GM19372 (cell line): ENCODE measurements at regions not wholly inside any gene's neighbourhood (a gene's known extent, or its start where the extent isn't known, plus 50 kb on each side); places are given as distances from the start of the nearest gene placed in this dataset.
A peak's percentile ranks its signal among the peaks of the same experiment; 100 is the strongest.

Experiments
- ATAC-seq: cut with Tn5 transposase; IDR thresholded peaks from one replicate; pipeline ENCODE4 v1.9.1; 2021; ENCODE audit warnings: mild to moderate bottlenecking, low read depth, moderate library complexity; ENCODE audit not compliant: unreplicated experiment

DNA sequence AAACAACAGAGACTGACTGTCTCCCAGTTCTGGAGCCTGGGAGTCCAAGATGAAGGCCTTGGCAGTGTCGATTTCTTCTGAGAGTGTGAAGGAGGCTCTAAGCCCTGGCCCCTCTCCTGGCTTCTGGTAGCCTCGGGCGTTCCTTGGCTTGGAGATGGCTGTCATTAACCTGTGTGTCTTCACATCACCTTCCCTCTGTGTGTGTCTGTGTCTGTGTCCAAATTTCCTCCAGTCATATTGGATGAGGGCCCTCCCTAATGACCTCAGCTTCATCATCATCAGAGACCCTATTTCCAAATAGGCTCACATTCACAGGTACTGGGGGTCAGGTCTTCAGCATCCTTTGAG lies 138.3 kb downstream of the TOMM20 start:
- no peak for ATAC-seq

DNA sequence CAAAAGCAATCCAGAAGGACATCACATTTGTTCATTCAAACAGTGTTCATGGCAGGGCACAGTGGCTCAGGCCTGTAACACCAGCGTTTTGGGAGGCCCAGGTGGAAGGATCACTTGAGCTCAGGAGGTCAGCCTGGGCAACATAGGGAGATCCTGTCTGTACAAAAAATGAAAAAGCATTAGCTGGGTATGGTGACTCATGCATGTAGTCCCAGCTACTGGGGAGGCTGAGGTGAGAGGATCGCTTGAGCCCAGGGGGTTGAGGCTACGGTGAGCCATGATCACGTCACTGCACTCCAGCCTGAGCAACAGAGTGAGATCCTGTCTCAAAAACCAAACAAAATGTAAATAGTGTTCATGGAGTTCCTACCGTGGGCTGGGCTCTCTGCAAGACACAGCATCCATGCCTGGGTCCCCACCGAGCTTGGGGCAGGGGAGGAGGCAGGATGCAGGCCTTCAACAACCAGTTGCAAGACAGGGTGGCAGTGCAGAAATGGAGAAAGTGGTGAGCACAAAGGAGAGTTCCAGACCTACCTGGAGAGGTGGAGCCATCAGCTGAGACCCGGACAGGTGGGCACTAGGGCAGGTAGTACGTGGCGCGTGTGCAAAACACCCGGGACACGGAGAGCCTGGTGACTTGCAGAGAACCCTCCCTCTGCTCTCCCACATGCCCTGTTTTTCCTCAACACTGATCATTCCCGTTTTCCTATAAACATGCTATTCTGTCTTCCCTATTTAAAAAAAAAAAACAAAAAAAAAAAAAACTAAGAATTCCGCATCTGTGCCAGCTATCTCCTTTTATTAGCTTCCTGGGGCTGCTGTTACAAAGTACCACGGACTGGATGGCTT lies 138.9 kb downstream of the TOMM20 start:
- ATAC-seq: no peak

DNA sequence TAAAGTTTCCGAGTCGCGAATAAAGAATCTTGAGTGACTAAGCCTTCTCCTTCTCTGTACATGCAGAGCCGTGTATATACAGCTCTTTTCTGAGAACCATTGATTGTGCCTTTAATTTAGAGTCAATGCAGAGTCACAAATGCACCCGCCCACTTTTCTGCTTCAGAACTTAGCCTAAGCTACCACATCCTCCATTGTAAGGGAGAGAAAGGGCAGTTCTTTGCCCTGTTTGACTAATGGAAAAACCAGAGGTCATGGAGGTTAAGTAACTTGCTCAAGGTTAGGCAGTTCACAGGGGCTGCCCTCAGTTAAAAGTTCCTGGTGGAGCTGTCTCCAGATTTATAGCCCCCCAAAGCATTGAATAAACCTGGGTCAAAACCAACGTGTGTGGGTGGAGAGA lies 139.6 kb downstream of the TOMM20 start:
- no peak for ATAC-seq

DNA sequence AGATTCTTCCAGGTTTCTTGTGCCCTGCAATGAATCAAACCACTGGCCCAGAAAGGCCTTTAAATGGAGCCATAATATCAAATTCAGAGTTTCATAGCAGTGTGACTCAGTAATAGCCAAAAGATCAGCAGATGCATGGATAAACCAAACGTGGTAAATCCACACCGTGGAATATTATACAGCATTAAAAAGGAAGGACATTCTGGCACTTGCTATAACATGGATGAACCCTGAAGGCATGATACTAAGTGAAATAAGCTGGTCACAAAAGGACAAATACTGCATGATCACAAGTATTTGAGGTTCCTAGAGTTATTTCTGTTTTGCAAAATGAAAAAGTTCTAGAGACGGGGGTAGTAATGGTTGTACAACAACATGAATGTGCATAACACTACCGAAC lies 140.1 kb downstream of the TOMM20 start:
- ATAC-seq: no peak

DNA sequence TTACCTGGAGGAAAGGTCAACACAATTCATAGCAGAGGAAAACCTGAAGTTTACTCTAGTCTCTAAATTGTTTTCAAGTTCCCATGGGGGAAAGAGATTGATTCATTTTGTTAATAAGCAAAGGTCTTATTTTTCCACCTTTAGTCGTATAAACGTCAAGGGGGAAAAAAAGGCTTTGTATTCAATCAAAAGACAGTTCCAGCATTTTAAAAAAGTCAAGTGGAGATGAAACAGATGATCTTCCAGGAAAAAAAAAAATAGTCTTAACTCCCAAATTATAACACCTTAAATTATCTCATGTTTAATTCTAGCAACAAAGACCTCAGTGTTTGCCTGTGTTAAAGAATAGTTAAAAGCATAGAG lies 140.5 kb downstream of the TOMM20 start:
- no peak for ATAC-seq

DNA sequence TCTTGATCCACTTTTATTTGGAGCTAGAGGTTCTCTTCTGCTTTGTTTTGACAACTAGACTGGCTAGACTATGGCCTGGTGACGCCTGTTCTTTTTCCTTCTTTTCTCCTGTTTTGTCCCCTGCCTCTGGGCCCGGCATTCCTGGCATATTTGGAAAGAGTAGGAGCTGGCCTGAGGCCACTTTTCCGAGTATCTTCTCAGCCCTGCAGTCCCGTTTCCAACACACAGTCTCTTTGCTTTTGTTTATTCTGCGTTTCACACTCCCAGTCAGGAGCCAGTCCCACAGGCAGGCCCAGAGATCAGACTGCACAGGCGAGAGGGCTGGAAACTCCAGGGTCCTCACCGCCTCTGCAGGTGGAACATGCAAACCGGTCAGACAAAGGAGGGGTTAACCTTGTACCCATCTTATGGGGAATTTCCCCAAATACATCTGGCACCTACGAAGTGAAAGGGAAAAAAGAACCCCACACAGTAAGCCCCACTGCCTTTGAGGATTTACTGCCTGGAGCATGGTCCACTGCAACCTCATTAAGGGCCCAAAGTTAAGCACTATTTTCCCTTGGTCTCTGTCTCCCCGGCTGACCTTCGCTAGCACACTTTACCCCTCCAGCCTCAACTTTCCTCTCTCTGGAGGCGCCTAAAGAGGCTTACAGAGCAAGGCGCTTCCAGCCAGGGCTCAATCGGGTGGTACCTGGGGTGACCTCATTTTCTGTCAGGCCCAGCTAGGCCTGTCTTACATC lies 141.1 kb downstream of the TOMM20 start:
- ATAC-seq: no peak

DNA sequence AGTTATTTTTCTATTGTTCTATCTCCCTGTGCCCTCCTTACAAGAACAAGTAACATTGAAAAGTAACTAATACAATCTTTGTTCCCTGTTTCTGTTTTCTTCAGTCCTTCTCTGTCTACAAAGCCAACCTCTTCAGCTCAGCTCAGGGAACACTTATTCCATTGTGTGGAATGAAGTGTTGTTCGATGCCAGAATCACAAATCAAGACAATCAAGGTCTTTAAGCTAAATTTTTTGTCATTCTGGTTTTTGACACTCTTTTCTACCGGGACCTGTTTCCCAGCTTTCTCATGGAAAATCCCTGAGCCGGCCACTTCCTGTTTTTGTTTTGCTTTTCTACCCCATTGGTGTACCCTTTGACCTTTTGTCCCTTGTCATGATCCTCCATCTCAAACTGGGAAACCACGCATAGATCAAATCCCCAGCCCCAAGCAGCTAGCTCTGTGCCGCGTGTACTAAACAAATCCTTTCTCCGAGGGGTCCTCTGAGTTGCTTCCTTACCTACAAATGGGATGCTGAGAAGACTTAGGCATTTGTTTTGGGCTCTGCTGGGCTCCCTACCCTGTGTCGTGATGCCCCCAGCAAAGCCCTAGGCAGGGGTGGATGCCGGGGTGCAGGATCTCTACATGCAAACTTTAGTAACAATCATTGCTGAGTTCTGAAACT lies 141.8 kb downstream of the TOMM20 start:
- no peak for ATAC-seq

DNA sequence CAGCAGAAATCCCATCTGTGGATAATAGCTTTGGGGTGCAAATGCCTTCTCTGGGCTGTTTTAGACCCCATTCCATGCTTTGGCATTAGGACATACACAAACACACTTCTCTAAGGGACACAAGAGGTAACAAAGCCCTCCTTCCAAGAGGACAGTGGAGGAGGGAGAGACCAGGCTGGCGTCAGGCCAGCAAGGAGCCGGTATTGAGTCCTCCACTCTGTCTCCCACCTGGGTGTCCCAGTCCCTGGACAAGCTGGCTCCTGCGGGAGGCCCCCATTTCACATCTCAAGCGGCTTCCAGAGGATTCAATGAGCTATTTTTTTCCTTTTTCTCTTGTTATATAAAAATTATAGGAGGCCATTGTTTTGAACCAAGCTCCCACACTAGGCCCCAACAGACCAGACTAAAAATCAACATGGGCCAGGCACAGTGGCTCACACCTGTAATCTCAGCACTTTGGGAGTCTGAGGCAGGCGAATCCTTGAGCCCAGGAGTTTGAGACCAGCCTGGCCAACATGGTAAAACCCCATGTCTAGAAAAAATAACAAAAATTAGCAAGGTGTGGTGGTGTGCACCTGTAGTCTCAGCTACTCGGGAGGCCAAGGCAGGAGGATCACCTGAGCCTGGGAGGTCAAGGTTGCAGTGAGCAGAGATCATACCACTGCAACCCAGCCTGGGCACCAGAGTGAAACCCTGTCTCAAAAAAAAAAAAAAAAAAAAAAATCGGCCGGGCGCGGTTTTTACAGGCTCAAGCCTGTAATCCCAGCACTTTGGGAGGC lies 142.9 kb downstream of the TOMM20 start:
- ATAC-seq: no peak

DNA sequence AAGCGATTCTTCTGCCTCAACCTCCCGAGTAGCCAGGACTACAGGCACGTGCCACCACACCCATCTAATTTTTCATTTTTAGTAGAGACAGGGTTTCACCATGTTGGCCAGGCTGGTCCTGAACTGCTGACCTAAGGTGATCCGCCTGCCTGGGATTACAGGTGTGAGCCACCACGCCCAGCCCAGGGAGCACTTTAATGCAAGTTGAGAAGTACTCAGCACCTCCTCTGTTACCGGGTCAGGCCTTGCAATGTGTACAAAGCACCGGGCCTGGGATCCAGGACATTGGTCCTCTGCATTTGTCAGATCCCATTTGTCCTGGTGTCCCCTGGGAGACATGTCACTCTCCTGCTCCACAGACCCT lies 143.6 kb downstream of the TOMM20 start:
- ATAC-seq: no peak

DNA sequence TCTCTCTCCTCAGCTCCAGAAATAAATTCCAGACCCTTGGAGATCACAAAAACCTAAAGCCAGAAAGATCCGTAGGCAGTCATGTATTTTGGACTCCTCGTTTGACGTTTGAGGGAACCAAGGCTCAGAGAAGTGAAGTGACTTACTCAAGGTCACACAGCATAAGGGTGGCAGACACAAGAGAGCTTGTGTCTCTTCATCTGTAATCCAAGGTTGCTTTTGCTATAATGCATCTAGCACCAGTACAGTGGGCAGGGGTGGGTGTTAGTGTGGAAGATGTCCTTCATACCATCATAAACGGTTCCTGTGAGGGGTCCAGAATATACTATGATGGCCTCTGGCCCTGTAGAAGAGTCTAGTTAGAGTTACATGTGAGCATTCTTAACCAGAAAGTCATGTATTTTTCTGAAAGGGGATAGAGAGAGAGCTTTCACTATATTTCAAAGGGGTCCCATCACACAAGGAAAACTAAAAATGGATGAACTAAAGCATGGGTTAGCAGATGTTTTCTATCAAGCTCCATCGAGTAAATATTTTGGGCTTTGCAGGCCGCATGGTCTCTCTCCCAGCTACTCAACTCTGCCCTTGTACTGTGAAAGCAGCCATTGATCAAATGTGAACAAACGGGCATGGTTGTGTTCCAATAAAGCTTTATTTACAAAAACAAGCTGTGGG lies 144.9 kb downstream of the TOMM20 start:
- no peak for ATAC-seq

DNA sequence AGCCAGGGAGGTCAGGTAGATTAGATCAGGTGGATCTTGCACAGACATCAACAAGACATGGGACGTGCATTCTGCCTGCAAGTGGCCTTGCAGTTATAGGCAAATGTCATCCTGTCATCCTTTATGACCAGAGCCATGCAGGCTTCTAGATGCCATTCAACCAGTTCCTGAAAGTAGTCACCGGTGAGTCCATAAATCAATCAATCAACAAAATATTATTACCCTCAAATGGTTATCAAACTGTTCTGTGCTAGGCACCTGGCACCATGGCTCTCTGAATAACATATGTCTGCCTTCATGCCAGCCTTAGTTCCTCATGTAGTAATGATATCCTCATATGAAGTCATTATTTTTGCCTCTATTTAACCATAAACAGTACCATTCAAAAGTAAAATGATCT lies 146.9 kb downstream of the TOMM20 start:
- ATAC-seq: no peak

DNA sequence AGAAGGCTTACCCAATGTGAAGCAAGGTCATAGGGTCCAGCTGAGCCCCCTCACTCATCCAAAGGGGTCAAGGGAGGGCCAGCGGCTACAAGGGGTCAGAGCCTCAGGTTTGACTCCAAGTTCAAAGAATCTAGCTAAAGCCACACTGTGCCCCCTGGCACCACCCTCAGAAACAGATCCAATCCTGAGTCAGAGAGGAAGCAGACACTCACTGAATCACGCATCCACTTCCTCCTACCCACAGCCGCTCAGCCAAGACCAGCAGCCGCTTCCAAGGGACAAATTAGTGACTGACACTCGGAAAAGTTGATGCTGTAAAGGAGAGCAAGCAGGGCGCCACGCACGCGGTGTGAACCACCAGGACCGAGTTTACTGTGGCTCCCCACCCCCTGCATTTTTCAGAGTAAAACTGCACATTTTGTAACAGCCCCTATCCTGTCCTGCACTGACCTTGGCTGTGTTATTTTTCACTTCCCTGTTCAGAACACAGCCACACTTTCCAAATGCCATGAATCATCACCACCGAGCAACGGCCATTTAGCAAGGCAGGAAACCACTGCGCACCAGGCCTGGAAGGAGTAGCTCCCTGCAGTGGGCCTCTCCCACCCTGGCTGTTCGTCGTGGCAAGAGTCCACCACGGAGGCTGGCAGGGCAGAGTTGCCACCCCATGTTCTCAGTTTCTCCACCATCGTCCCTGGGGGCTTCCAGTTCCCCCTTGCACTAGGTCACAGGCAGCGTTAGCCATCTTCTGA lies 147.8 kb downstream of the TOMM20 start:
- ATAC-seq: peak; percentile 35

DNA sequence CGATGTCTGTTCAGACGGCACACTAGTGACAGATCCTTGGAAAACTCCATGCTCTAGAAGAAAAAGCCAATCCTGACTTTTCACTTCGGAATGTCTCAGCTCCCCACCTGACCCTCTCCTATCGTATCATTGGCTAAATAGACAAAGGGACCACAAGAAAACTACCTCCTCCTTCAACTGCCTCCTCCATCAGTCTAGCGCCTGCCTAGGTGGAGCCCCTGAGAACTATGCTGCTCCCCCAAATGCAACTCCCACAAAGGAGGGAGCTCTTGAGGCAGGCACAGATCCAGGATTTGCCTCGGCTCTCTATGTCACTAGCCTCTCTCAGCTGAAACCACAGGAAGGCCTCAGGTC lies 148.4 kb downstream of the TOMM20 start:
- no peak for ATAC-seq

DNA sequence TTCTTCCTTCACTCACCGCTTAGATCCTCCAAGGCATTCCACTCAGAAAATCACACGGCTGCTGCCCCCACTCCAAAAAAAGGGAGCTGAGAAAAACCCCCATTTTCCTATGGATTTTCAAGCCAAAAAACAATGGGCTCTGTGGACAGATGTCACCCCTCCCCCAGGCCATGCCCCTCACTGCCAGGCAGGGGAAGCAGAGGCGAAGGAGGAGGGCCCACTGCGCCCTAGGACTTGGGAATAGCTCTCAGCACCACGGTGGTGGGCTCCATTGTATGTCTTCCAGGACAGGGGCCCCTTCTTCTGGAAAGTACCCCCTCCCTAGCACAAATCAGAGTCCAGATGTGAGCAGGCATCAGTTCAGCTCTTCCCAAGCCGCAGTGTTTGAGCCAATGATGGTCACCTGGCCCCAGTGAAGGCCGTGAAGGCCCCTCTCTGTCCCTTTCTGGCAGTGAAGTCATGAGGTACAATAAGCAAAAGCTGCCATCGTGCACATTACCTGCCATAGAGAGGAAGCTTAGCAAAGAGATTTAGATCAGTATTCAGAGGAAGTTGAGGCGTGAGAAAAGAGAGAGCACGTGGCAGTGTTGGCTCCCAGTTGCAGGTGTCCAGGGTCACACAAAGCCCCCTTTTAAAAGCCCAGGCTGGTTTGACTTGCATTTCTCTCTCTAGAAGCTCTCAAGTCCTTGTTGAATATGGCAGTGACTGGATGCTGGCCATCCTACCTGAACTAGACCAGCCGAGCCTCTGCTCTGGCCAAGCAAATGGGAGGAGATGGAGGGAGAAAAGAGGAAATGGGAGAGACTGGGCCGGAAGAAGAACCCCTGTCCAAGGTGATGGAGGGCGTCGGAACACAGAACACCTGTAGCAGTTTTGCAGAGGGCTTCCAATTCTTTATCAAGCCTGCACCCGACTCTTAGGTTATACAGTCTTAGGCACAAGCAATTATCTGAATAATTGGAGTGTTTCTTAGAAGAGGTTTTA lies 149.0 kb downstream of the TOMM20 start:
- no peak for ATAC-seq

DNA sequence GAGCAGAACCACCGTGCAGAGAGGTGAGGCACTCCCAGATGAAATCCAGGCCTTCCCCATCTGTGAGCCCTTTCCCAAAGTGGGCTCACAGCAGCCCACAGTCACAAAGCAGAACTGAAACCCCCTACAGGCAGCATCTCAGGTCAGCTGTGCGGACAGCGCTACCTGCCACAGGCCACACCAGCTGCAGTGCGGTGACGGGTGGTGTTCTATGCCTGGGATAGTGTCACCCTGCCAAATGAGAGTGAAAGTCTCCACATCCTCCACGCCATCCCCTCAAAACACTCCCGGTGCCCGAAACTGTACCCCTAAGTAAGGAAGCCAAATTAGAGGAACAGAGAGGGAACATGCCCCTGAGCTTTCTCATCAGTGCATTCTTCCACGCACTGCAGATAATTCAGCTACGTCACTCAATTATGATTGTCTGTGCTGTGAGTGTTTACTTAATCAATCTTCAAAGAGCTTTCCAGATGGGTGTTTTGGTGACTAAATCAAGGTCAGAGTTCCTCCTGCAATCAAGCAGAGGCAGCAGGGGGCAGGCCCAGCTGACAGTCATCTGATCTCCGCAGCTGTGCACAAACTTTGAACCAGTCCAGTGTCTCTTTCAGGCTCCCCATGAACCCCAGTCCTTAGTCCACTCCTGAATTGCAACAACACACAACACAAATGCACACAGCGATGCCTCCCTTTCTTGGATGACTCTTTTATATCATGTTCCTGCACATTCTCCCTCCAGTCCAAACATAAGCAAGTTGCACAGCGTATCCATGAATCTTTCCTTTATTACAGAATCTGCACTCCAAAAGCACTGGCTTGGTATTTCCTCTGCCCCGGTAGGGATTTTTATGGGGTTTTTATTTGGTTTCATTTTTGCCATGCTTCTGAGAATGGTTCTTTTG lies 150.0 kb downstream of the TOMM20 start:
- peak; percentile 63 for ATAC-seq

DNA sequence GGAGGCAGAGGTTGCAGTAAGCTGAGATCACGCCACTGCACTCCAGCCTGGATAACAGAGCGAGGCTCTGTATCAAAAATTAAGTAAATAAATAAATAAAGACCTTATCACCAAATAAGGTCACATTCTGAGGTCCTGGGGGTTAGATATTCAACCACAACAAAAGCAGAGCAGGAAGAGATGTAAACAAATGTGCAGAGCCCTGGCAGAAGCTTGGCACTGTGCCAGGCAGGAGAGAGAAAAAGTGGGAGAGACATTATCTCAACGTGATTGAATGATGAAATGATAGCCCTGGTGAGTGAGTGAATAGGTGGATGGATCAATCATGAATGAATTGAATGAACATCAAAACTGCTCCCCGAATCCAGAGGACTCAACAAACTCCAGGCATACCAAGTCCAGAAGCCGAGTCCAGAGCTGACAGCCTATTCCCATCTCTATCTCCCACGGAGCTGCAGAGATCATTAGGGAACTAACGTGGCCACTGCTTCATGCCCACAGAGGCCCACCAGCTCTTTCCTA lies 150.7 kb downstream of the TOMM20 start:
- no peak for ATAC-seq
